Anterior cingulate cortex (tissue), 58 donors: ENCODE measurements at regions not wholly inside any gene's neighbourhood (a gene's known extent, or its start where the extent isn't known, plus 50 kb on each side); places are given as distances from the start of the nearest gene placed in this dataset.
"Not testable (repeated sequence)": the region's sequence is repeated elsewhere in the genome, so short reads cannot be mapped to it uniquely, and the experiment has no call there.

ENCODE experiments used
- DNase-seq, 58 donors: peaks; one replicate each; lab custom pipeline; 2025; lab: John Stamatoyannopoulos, UW

DNA sequence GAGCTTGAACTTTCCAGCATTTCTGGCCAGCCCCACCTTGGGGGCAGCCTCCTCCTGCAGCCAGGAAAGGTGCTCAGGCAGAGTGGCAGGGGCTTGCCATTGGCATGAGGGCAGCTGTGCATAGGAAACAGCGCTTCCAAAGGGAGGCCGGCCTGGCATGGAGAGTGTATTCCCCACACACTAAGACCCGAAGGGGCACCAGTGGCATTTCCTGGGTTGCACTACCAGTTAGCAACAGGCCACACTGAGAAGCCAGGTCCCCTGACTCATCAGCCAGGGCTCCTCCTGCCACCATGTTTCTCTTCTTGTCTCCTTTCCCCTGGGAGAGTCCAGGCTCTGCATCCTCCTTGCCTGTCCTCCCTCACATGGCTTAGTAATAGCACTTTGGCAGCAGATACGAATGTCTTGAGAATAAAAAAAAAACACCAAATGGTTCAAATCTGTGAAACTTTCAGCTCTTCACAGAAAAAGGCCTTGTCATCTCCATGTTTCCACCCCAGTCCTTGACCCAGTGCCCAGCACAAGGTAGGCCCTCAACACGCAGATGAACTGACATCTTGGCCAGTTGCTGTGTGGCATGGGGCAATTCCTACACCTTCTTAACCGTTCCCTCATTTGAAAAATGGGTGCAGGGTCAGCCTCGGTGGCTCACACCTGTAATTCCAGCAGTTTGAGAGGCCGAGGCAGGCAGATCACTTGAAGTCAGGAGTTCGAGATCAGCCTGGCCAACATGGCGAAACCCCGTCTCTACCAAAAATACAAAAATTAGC, 180.4 kb downstream of the SMAD6 start:
- peak in 1 of 58 donors; percentile 8 for DNase-seq

GRCh38 chr15:66883284-66883911, 181.4 kb downstream of the SMAD6 start:
- peak in 54 of 58 donors; percentile 8 to 90 (median 52) for DNase-seq

- no peak for DNase-seq
These were observed 181.2 kb upstream of the SMAD3 start for GRCh38 chr15:66884115-66884622.

DNA sequence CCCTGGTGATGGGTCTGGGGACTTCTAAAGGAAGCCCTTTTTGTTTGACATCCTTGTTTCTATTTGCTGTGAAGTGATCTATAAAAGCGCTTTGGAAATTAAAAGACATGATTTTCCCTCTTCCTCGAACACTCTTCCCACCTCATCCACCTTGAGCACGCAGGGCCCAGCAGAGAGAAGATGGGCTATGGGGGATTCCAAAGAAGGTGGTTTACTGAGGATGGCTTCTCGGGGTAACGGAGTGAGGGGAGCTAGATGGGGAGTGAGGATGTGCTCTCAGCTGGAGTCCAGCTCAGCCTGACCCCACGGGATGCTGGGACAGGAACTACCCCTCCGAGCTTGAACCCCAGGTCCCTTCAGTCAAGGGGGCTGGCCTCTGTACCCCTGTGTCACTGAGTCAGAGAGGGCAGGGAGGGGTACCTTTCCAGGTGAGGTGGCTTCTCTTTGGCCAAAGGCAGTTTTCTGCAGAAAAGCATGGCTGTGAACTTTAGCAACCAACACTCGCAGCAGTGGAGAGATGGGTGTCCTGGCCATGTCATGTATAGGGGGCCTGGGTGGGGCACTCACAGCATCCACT, 180.7 kb upstream of the SMAD3 start:
- no peak for DNase-seq

- DNase-seq: no peak
These were observed 180.0 kb upstream of the SMAD3 start for GRCh38 chr15:66885281-66885915.

- no peak for DNase-seq
These were observed 179.1 kb upstream of the SMAD3 start for GRCh38 chr15:66886241-66886675.

GRCh38 chr15:66886686-66887273, 178.6 kb upstream of the SMAD3 start:
- DNase-seq: no peak

- DNase-seq: not testable (repeated sequence)
These were observed 176.1 kb upstream of the SMAD3 start for GRCh38 chr15:66889298-66889697.

- DNase-seq: no peak
These were observed 173.6 kb upstream of the SMAD3 start for GRCh38 chr15:66891776-66892175.

GRCh38 chr15:66893294-66893693, 172.1 kb upstream of the SMAD3 start:
- DNase-seq: no peak

- no peak for DNase-seq
These were observed 171.0 kb upstream of the SMAD3 start for GRCh38 chr15:66894363-66894762.

GRCh38 chr15:66894986-66895780, 170.2 kb upstream of the SMAD3 start:
- no peak for DNase-seq

DNA sequence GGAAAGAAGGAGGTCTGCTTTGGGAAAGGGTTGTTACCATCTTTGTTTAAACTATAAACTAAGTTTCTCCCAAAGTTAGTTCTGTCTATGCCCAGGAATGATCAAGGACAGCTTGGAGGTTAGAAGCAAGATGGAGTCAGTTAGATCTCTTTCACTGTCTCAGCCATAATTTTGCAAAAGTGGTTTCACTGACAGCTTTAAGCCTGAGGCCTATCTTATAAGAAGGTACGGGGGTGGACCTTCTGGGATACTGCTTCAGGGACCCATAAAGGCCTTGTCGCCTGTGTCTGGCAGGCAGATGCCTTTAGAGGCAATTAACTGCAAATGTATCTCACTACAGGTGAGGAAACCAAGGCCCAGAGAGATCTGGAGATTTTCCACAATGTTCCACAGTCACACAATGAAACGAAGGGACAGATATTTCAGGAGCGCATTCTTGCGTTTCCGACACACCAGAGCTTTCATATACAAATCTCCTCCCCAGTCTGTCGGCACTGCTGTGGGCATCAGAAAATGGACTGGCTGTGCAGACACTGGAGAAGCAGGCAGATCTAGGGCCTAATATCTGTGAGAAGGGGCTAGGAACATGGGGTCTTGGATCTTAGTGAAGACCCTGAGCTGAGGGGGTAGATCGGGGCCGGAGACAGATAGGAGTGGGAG, 169.5 kb upstream of the SMAD3 start:
- no peak for DNase-seq

DNA sequence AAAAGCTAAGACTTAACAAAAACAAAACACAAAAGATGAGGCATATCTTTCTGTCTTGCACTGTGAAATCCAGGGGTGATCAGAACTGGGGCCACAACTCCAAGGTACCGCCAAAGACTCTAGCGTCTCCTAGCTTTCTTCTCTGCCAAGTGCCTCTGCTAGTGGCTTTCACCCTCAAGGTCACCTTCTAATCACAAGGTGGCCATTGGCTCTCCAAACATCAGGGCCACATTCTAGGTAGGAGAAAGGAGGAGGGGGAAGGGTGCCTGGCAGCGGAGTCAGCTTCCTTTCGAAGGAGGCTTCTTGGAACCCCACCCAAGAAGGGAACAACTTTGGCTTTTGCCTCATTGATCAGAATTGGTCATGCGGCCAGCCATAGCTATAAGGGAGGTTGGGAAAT, 168.8 kb upstream of the SMAD3 start:
- no peak for DNase-seq

GRCh38 chr15:66897416-66897815, 168.0 kb upstream of the SMAD3 start:
- DNase-seq: no peak

DNA sequence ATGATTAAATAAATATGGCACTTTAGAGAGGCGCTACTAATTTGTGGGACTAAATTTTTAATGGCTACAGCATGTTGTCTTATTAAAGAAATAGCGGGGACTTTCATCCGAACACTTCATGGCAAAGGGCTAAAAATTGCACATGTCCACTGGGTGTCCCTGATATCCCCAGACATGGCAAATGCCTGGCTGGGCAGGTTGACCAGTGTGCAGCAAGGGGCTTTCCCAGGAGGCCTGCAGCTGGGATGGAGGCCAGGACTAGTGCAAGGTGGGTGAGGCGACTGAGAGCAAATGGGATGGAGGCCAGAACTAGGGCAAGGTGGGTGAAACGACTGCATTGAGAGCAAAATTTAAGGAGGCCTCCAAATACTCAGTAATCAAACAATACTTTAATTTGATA, 167.4 kb upstream of the SMAD3 start:
- no peak for DNase-seq

DNA sequence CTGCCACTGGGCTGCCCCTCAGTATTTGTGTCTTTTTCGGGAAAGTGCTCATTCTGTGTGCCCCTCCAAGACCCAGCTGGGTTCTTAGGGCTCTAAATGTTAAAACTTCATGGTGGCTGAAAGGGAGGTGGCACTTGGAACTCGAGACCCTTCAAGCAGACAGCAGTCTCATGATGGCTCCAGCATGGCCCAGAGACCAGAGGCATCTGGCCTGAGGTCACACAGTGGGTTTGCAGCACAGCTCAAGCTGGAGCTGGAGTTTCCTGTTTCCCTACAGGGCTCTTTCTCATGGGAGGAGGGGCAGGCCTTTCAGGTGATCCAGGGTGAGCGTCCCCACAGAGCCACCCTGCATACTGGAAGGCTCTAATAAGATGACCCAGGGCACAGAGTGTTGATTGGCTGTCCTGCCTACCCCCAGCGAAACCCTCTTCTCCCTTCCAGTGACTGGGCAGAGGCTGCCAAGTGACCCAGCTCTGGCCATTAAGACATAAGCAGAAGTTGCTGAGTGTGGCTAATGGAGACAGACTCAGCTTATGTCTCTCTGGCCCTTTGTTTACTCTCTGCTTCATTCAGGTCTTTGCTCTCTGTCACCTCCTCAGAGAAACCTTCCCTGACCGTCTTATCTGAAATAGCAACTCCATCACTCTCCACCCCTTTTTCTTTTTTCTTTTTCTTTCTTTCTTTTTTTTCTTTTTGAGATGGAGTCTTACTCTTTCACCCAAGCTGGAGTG, 166.6 kb upstream of the SMAD3 start:
- no peak for DNase-seq

GRCh38 chr15:66899555-66900350, 165.6 kb upstream of the SMAD3 start:
- DNase-seq: no peak
